GM21529 (cell line): ENCODE measurements at regions not wholly inside any gene's neighbourhood (a gene's known extent, or its start where the extent isn't known, plus 50 kb on each side); places are given as distances from the start of the nearest gene placed in this dataset.
"Not testable (repeated sequence)": the region's sequence is repeated elsewhere in the genome, so short reads cannot be mapped to it uniquely, and the experiment has no call there.

Experiments used
- ATAC-seq: cut with Tn5 transposase; IDR thresholded peaks from one replicate; pipeline ENCODE4 v1.9.1; 2021; ENCODE audit not compliant: unreplicated experiment

DNA sequence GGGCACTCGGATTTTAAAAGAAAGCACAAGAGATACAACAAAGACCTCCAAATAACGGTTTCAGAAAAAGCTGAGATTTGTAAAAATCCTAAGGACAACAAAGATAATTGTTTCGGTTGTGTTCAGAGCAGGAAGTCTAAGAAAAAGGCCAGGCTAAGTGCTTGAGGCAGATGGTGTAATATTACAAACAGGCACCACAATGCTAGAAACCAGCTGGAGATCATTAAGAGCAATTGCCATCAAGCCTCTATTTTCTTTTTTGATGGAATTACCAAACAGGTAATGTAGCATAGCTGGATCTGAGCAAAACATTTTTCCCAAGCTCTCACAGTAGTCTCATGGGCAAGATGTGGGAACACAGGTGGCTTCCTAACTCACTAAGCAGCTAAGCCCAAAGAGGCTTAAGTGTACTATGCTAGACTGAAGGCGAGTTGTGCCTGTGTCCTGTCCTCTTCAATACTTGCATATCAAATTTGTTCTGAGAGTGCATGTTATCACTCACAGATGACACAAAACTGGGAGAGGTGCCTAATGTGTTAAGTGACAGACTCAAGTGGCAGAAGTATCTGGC, 161.6 kb downstream of the GLUL start:
- no peak for ATAC-seq

DNA sequence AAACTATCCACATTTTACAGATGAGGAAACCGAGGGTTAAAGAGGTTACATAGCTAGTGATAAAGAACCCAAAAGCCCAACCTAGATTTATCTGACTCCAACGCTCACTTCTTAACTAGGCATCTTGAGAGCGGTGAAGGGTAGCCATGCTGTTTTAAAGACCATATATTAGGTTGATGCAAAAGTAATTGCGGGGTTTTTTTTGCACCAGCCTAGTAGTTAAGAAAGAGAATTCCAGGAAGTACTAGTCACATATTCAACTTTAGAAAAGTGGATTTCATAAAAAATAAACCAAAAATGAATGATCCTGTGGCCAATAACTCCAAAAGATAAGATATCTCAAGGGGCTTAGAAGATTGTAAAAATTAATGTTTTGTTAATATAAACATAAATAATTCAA, 162.1 kb downstream of the GLUL start:
- no peak for ATAC-seq

DNA sequence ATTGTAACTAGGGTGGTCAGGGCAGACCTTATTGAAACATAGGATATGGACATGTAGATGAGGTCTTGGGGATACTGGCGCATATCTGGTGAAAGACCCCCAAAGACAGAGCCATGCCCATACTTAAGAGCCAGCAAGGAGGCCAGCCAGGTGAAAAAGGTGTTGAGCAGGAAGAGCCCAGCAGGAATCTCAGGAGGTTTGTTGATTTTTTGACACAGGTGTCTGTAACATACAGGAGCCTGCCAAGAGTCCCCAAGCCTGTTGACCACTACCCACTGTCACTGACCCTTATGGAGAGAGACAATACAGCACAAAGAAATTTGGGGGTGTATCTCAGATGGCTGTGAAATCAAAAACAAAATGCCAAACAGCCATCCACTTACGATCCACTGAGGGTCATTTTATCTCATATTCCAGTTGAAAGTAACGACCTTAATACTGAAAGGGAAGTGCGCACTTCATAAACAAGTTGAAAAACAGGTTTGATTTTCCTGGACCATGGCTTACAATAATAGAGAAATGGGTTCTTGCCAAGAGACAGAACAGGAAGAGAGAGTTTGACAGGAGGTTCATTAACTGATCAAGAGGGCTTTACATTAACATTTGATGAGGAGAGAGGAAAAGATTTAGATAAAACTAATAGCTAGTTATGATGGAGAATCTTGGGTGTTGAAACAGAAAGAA, 163.6 kb downstream of the GLUL start:
- no peak for ATAC-seq

DNA sequence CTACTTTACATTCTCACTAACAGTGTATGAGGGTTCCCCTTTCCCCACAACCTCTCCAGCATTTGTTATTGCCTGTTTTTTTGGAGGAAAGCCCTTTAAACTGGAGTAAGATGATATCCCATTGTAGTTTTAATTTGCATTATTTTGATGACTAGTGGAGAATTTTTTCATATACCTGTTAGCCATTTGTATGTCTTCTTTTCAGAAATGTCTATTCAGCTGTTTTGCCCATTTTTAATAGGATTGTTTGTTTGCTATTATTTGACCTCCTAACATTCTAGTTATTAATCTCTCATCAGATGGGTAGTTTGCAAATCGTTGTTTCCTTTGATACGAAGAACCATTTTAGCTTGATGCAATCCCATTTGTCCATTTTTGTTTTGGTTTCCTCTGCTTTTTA, 165.0 kb downstream of the GLUL start:
- no peak for ATAC-seq

DNA sequence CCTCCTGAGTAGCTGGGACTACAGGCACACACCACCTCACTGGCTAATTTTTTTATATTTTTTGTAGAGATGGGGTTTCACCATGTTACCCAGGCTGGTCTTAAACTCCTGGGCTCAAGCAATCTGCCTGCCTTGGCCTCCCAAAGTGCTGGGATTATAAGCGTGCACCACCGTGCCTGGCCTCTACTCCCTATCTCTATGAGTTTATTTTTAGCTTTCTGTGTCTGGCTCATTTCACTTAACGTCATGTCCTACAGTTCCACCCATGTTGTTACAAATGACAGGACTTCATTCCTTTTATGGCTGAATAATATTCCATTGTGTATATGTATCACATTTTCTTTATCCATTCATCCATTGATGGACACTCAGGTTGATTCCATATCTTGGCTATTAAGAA, 164.2 kb upstream of the ZNF648 start:
- ATAC-seq: not testable (repeated sequence)

DNA sequence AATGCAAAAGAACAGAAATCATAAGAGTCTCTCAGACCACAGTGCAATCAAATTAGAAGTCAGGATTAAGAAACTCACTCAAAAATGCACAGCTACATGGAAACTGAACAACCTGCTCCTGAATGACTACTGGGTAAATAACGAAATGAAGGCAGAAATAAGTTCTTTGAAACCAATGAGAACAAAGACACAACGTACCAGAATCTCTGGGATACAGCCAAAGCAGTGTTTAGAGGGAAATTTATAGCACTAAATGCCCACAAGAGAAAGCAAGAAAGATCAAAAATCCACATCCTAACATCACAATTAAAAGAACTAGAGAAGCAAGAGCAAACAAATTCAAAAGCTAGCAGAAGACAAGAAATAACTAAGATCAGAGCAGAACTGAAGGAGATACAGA, 160.5 kb upstream of the ZNF648 start:
- not testable (repeated sequence) for ATAC-seq

DNA sequence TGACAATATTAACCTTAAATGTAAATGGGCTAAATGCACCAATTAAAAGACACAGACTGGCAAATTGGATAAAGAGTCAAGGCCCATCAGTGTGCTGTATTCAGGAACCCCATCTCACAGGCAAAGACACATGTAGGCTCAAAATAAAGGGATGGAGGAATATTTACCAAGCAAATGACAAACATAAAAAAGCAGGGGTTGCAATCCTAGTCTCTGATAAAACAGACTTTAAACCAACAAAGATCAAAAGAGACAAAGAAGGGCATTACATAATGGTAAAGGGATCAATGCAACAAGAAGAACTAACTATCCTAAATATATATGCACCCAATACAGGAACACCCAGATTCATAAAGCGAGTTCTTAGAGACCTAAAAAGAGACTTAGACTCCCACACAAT, 159.9 kb upstream of the ZNF648 start:
- not testable (repeated sequence) for ATAC-seq

DNA sequence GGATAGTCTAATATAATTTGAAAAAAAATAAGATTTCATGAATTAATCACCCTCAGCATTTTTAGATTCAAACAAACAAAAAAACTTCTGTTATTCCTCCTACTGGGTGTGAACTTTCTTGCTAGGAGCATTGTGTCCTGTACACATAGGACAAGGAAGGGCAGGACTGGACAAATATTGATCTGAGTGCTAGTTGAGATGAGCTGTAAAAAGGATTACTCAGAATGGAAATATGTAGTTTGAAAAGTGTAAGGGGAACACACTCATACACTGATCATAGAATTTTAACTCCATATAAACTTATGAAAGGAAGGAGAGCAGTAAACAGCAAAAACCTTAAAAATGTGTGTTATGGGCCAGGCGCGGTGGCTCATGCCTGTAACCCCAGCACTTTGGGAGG, 156.5 kb upstream of the ZNF648 start:
- no peak for ATAC-seq

DNA sequence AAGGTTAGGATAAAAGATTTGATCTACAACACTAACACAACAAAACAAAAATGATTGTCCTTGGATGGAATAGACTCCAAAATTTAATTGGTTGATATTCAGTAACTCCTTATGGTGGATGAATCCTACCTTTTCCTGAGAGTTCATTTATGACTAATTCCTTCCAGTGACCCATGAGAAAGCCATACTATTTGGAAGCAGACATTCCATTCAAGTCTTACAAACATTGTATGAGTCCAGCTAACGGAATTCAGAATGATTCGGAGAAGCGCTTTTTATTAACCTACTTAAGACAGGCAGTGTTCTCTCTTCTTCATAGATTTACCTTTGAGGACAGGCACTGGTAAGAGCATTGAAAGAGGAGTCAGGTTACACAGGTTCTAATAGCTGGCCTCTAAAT, 155.6 kb upstream of the ZNF648 start:
- no peak for ATAC-seq

DNA sequence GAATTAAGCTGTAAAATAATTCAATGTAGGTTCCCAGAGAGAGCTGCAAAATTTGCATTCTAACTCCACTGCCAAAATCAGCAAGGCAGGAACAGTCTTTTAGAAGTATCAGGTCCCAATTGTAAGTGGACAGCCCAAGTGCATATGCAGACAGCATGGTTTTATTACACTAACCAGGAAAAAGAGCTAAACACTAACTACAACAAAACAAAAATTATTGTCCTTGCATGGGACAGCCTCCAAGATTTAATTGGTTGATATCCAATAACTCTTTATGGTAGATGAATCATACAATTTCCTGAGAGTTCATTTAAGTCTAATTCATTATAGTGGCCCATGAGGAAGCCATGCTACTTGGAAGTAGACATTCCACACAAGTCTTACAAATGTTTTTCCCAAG, 154.3 kb upstream of the ZNF648 start:
- no peak for ATAC-seq

DNA sequence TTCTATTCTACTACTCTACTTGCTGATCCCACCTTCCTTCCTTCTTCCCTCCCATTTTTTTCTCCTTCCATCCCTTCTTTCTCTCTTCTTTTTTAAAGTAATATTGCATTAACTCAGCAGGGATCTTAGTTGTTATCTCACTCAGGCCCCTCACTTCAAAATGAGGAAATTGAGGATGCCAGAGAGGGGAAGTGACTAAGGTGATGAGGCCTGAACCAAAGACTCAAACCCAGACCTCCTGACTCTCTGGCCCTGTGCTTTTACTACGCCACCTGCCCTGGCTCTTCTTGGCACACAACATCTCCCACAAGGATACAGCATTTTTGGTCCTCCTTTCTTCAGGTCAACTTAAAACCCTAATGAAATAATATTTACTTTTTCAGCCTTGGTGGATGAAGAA, 151.7 kb upstream of the ZNF648 start:
- ATAC-seq: no peak

DNA sequence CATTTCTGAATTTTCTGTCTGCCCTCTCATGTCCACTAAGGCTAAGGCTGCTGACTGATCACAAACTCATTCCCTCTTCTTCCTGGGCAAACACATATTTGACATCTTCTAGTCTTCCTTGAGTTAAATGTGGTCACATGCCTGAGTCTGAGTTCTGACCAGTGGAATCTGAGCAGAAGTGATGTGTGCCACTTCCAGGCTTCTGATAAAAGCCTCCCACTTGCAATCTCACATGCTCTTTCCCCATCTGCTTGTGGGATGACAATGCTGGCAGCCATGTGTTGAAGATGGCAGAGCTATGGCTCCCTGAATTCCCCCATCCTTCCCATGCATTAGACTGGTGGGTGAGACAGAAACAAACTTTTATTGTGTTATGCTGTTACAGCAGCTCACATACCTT, 149.9 kb upstream of the ZNF648 start:
- ATAC-seq: no peak

DNA sequence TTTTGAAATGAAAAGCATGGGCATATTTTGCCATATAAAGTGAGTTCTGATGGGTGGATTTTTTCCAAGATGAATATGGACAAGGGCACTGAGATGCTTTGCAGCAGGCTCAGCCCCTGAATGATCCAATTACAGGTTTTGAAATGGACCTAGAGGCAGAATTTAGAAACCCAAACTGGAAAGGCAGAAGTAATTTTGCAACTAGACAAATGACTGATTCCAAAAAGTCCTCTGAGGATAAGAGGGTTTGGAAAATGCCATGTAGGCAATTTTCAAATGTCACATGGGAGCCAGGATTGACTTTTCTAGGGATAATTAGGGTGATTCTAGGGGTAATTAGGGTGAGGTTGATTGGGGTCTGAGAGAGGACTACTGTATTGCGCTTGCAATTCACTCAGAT, 148.9 kb upstream of the ZNF648 start:
- no peak for ATAC-seq

DNA sequence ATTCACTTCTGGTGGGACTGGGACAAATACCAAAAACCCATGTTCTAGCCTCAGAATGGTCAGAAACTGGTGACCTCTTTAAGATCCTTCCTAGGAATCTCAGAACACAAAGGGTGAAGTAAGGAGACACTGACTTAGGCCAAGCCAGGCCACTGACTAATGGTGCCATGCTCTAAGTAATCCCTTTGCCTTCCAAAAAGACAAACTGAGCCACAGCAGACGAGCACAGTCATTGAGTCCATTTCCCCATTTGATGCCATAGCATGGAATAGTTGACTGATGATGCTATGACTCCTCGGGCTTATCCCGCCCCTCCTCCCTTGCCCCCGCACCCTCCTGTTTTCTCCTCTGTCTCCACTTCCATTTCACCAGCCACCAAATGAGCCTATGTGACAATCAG, 145.8 kb upstream of the ZNF648 start:
- ATAC-seq: no peak

DNA sequence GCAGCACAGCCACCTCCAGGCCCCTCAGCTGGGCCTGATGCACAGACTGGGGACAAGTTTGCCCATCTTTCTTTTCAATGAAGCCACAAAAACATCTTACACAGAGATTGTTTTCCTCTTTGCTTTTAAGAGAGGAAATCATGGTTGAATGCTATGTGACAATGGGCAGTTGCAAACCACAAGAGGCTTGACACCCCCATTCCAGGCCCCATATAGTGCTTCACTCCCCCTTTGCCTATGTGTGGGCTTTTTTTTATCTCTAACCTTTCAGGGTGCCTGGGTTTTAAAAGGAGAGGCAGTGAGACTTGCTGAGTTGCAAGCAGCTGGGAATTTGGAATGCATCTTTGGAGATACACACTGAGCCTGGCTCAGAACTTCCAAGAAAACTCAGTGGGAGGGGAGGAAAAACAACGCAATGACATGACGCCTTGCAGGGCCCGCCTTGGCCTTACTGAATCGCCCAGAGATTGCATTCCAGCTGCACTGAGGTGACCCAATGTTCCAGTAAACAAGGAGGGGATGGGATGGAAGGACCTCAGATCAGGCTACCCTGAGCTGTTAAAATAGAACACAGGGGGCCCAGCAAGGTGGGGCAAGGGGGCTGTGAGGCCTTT, 145.2 kb upstream of the ZNF648 start:
- no peak for ATAC-seq

DNA sequence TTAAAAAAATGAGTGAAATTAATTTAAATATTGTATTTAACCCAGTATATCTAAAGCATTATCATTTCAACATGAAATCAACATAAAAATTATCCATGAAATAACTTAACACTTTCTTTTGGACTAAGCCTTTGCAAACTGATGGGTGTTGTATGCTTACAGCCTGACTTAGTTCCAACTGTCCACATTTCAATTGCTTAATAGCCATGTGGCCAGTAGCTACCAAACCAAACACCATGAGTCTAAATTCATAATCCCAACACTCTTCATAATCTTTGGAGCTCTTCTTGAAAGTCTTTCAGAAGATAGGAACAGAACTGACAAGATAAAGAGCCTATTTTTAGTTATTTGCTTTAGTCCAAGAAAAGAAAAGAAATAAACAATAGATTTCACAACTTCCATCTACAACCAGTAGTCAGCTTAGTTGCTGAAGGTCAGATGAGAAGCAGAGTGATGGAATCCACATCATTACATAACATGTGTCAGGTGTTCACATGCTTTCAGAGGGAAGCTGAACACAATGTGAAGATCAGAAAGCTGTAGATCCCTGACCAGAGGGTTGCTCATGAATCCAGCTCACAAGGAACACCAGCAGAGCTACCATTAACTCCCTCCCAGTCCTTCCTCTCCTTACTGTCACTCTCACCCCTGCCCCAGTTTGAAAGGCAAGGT, 144.0 kb upstream of the ZNF648 start:
- ATAC-seq: no peak

DNA sequence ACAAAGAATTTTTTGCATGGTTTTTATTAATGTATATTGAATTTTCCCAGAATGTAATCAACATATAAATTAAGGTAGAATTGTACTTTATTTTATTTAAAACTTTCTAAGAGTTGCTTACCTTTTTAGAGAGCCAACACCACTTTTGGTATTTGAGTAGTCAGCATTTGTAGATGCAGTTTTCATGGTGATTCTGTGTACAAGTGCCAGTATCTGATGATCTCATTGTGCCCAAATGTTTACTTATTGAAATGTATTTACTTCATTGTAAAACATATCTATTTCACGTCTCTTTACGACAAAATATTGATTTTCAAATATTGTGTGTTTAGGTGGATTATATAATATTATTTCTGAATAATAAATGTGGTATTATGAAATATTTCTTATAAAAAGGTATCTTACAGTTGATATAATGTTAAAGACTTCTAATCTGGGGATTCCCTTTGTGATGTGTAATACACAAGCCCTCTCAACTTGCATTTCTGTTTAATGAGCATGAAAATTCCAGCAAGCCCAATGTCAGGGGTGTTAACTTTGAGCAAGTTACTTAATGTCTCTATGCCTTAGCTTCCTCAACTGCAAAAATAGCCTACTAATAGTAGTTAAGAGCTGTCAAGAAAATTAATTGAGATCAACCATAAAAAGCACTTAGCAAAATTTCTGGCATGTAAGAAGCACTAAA, 141.8 kb upstream of the ZNF648 start:
- no peak for ATAC-seq

DNA sequence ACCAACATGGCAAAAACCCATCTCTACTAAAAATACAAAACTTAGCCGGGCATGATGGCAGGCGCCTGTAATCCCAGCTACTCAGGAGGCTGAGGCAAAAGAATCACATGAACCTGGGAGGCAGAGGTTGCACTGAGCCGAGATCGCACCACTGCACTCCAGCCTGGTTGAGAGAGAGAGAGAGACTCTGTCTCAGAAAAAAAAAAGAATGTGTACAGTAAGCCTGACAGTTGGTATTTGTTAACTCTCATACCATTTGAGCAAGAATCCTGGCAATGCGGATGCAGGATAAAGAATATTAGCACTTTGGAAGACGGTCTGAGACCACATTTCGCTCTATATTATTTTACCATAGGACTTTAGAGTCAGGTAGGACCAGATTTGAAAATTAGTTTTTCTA, 140.0 kb upstream of the ZNF648 start:
- ATAC-seq: not testable (repeated sequence)

DNA sequence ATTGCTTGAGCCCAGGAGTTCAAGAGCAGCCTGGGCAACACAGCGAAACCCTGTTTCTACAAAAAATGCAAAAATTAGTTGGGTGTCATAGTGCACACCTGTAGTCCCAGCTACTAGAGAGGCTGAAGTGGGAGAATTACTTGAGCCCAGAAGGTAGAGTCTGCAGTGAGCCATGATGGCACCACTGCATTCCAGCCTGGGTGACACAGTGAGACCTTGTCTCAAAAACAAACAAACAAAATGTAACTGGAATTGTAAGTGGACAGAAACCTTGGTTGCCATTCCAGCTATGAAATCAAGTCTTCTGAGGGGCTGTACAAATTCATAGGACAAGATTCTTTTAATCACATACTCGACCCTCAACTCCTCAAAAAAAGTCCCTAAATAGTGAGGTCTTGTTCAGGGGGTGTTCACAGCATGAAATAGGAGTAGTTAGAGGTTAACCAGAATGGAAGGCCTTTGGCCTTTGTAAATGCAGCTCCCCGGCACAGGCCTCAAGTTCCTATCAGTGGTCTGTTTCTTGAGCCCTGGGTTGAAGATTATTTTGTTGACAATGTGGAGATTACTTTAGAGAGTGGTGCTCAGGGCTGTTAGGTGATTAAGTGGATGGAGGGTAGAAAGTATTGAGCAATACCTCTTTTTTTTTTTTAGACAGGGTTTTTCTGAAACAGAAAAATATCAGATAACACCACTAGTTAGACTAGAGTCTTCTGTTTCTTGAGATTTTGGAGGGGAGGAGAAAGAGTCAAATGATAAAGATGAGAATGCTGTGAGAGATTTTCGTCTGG, 138.7 kb upstream of the ZNF648 start:
- no peak for ATAC-seq

DNA sequence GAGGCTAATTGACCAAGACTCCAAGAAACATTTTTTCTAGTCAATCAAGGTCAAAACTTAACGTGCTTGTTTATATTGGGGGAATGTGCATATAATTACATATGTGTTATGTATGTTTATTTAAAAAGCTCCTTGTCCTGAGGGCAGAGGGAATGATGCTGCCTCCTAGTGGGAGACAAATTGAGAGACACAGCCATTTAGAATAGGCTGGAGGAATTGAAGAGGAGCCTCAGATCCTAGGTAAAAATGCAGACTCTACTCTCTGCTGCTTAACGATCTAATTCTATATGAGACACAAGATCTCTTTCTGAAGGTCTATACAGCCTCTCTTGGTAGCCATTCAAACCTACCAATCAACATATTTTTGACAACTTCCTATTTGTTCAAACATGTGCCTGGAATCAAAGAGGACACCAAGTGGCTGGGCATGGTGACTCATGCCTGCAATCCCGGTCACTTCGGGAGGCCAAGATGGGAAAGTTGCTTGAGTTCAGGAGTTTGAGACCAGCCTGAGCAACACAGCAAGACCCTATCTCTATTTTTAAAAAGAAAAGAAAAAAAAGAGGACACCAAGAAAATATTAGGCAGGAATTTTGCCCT, 136.6 kb upstream of the ZNF648 start:
- ATAC-seq: no peak
